ENCODE measurements at regions not wholly inside any gene's neighbourhood (a gene's known extent, or its start where the extent isn't known, plus 50 kb on each side); places are given as distances from the start of the nearest gene placed in this dataset.
"Not testable (repeated sequence)": the region's sequence is repeated elsewhere in the genome, so short reads cannot be mapped to it uniquely, and the experiment has no call there.

GRCh38 chr1:222376791-222377190, 171.1 kb downstream of the HHIPL2 start:
- TF ChIP-seq CTCF, EP300, POLR2AphosphoS5, POLR2A (IDR thresholded peaks at IDR 0.05): not testable (repeated sequence)

All from sigmoid colon (tissue), 4 donors.